ENCODE measurements at regions not wholly inside any gene's neighbourhood (a gene's known extent, or its start where the extent isn't known, plus 50 kb on each side); places are given as distances from the start of the nearest gene placed in this dataset.
"Not testable (repeated sequence)": the region's sequence is repeated elsewhere in the genome, so short reads cannot be mapped to it uniquely, and the experiment has no call there.

DNA sequence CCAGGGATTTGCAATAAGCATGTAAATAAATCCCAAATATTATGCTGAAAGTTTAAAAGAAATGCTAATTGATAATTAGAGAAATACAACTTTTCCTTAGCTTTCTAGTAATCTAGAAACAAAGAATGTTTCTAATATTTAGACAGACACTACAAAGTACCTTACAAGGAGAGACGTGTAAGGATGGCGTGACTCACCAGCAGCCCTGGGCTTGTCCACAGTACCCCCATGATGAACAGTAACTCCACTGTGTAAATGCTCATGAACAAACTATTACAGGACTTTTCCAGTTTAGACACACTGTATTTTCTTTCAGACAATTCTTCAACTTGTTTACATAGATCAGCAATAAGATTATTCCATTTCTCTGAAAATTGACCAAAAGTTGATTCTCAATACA is 138.9 kb upstream of the KCTD7 start:
- TF ChIP-seq YY1 (IDR thresholded peaks at IDR 0.05; ENCODE audit: insufficient read depth, insufficient read length); ZNF274 (IDR thresholded peaks at IDR 0.05; ENCODE audit: low read depth, low read length): not testable (repeated sequence)
